NB4 (cell line): ENCODE measurements at regions not wholly inside any gene's neighbourhood (a gene's known extent, or its start where the extent isn't known, plus 50 kb on each side); places are given as distances from the start of the nearest gene placed in this dataset.

ENCODE experiments used
- DNase-seq: peaks from one replicate; pipeline ENCODE4 v3.0.0; 2010; ENCODE audit warnings: low read depth
- H3K4me3 ChIP-seq: one replicate; pipeline ENCODE4 v1.5.1; 2011; ENCODE audit warnings: mild to moderate bottlenecking, low read depth, low read length, moderate library complexity
- CTCF ChIP-seq: IDR thresholded peaks from one replicate; pipeline ENCODE4 v1.5.1; 2012; ENCODE audit warnings: low read depth, low read length
- MYC ChIP-seq: IDR thresholded peaks from 2 replicates; pipeline ENCODE4 v1.6.1; 2011; ENCODE audit warnings: low read depth, low read length
- POLR2A ChIP-seq: IDR thresholded peaks from 2 replicates; pipeline ENCODE4 v1.6.1; 2011; ENCODE audit warnings: mild to moderate bottlenecking; ENCODE audit not compliant: insufficient read length; ENCODE audit errors: extremely low read depth
- TF ChIP-seq, protein P1 (sequence below): IDR thresholded peaks from 2 replicates; pipeline ENCODE4 v1.6.1; 2011; ENCODE audit warnings: low read depth, low read length

GRCh38 chr5:103774721-103775120 is 212.1 kb upstream of the NUDT12 start:
- DNase-seq = no peak
- TF ChIP-seq, protein P1, sequence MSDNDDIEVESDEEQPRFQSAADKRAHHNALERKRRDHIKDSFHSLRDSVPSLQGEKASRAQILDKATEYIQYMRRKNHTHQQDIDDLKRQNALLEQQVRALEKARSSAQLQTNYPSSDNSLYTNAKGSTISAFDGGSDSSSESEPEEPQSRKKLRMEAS = no peak
- no peak for TF ChIP-seq POLR2A
- no peak for TF ChIP-seq MYC
- no peak for TF ChIP-seq CTCF
- H3K4me3 ChIP-seq = no peak overlapping the region

GRCh38 chr5:103772248-103772647 is 209.7 kb upstream of the NUDT12 start:
- TF ChIP-seq, protein P1 = no peak
- TF ChIP-seq POLR2A (no peak), MYC (no peak), CTCF (no peak)
- no peak overlapping the region for H3K4me3 ChIP-seq
- no peak for DNase-seq

- H3K4me3 ChIP-seq = no peak overlapping the region
- TF ChIP-seq CTCF = no peak
- TF ChIP-seq POLR2A = no peak
- no peak for TF ChIP-seq MYC
- TF ChIP-seq, protein P1 = no peak
- no peak for DNase-seq
These were observed 201.8 kb upstream of the NUDT12 start for GRCh38 chr5:103764403-103764802.

DNA sequence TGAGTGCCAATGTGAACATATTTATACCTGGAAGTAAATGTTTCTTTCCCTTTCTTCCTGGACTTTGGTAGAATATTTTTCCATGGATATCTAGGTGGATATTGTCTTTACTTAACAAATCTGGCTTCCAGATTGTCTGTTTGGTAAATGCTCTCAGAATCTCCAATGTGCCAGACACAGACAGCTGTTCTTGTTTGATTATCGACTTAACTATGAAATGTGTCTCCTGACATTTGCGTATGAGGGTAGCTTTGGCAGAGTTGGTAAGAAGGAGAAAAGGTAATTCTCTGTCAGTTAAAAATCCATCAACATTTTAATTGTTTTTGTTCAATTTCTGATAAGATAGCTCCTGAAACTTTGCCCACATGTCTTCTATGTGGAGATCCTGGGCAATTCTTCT is 196.4 kb upstream of the NUDT12 start:
- DNase-seq = no peak
- H3K4me3 ChIP-seq = no peak overlapping the region
- TF ChIP-seq, protein P1 = no peak
- TF ChIP-seq CTCF (no peak), POLR2A (no peak), MYC (no peak)

DNA sequence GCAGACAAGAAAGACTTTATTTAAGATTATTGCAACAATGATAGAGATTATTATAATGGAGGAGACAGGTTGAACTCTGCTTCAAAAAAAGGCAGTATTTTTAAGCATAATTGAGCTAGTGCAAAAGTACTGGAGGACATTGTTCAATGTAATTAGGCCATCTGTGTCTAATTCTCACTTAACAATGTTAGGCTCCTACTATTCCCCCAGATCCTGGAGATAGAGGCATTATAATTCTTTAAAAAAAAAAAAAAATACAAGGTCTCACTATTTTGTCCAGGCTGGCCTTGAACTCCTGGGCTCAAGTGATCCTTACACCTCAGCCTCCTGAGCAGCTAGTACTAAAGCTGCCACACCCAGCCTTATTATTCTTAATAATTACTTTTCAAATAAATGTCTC is 193.4 kb upstream of the NUDT12 start:
- TF ChIP-seq POLR2A (no peak), MYC (no peak), CTCF (no peak)
- TF ChIP-seq, protein P1 = no peak
- DNase-seq = no peak

GRCh38 chr5:103745353-103746065 is 182.9 kb upstream of the NUDT12 start:
- TF ChIP-seq MYC (no peak), CTCF (no peak), POLR2A (no peak)
- TF ChIP-seq, protein P1 = no peak
- no peak for DNase-seq
- no peak overlapping the region for H3K4me3 ChIP-seq

More for the DNA sequence above, 193.4 kb upstream of the NUDT12 start:
- no peak overlapping the region for H3K4me3 ChIP-seq
